ENCODE measurements at regions not wholly inside any gene's neighbourhood (a gene's known extent, or its start where the extent isn't known, plus 50 kb on each side); places are given as distances from the start of the nearest gene placed in this dataset.

DNA sequence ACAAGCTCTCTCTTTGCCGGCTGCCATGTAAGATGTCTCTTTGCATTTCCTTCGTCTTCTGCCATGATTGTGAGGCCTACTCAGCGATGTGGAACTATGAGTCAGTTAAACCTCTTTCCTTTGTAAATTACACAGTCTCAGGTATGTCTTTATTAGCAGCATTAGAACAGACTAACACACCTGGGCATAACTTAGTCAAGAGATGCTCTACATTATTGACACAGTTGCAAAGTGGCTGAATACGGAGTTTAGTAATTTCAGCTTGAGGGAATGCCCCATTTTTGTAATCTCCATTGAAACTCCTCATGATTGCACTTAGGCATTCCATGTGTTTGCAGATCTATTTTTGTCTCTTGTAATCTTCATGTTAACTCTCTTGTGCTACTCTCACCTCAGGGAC, 299.5 kb upstream of the HAND2 start:
- no peak overlapping the region for H3K9ac ChIP-seq (ENCODE audit: low read length)
- no peak overlapping the region for H3K4me2 ChIP-seq (ENCODE audit: low read length)
- no peaks in the 10 kb centered on the region for H3K9me2 ChIP-seq (replicated peaks; ENCODE audit: low read length)
- TF ChIP-seq EZH2 (IDR thresholded peaks at IDR 0.05; ENCODE audit: low read length, unreplicated experiment) (no peak), EZH2phosphoT487 (IDR thresholded peaks at IDR 0.05; ENCODE audit: borderline replicate concordance, low read length) (no peak)
- TF ChIP-seq, protein P1, sequence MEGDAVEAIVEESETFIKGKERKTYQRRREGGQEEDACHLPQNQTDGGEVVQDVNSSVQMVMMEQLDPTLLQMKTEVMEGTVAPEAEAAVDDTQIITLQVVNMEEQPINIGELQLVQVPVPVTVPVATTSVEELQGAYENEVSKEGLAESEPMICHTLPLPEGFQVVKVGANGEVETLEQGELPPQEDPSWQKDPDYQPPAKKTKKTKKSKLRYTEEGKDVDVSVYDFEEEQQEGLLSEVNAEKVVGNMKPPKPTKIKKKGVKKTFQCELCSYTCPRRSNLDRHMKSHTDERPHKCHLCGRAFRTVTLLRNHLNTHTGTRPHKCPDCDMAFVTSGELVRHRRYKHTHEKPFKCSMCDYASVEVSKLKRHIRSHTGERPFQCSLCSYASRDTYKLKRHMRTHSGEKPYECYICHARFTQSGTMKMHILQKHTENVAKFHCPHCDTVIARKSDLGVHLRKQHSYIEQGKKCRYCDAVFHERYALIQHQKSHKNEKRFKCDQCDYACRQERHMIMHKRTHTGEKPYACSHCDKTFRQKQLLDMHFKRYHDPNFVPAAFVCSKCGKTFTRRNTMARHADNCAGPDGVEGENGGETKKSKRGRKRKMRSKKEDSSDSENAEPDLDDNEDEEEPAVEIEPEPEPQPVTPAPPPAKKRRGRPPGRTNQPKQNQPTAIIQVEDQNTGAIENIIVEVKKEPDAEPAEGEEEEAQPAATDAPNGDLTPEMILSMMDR (conservative IDR thresholded peaks at IDR 0.05; ENCODE audit: low read depth, low read length): no peak
- no peak for DNase-seq
- no peak overlapping the region for H2AFZ ChIP-seq (ENCODE audit: low read length)
- no peak overlapping the region for H3K27ac ChIP-seq (ENCODE audit: low read length)
- H3K9me3 ChIP-seq (ENCODE audit: low read length): no peaks in the 10 kb centered on the region
- 0 out of 2 replicates have a peak, but pooled peaks cover 5% of the 10 kb centered on the region for H3K27me3 ChIP-seq (ENCODE audit: low read length)
- no peaks in the 10 kb centered on the region for H3F3A ChIP-seq (ENCODE audit: low read length, unreplicated experiment)
- no peak overlapping the region for H3K4me3 ChIP-seq (ENCODE audit: low read length)
- no TSS peak for BruUV-seq (replicated peaks)
- intact Hi-C loops (cut with micrococcal nuclease): no loop called here
- H3K79me2 ChIP-seq (ENCODE audit: low read length): no peaks in the 10 kb centered on the region
- ChIA-PET POLR2A (ENCODE audit: unreplicated experiment) (no interaction called here), CTCF (no interaction called here)
- no peaks in the 10 kb centered on the region for H4K20me1 ChIP-seq (ENCODE audit: low read length)
- H3K36me3 ChIP-seq (ENCODE audit: low read depth, low read length): no peaks in the 10 kb centered on the region
- ATAC-seq: no peak
- no peaks in the 10 kb centered on the region for H3K4me1 ChIP-seq (ENCODE audit: insufficient read depth, low read length)

DNA sequence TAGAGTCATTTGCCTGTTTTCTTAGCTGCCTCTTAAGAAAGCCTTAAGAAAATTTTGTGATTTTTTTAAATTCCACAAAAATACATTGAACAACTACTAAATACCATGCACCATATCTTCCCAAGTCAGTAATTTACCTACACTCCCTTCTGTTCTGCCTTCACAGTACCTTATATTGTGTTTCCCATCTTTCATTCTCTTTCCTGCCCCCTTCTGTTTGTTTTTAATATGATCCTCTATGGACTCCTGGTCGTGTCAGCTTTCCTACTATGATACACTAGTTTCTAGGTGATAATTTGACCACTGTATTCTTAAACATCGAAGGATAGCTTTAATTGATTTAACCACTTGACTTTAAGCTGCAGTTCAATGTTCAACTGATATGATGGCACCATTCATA, 297.7 kb upstream of the HAND2 start:
- Histone ChIP-seq H3K9ac (ENCODE audit: low read length) (no peak overlapping the region), H3K4me2 (ENCODE audit: low read length) (no peak overlapping the region), H3K9me3 (ENCODE audit: low read length) (no peaks in the 10 kb centered on the region), H3K9me2 (replicated peaks; ENCODE audit: low read length) (no peaks in the 10 kb centered on the region), H3K27ac (ENCODE audit: low read length) (no peak overlapping the region), H3F3A (ENCODE audit: low read length, unreplicated experiment) (no peaks in the 10 kb centered on the region), H3K79me2 (ENCODE audit: low read length) (no peaks in the 10 kb centered on the region), H3K27me3 (ENCODE audit: low read length) (peaks cover 18% of the 10 kb centered on the region), H4K20me1 (ENCODE audit: low read length) (no peaks in the 10 kb centered on the region), H3K36me3 (ENCODE audit: low read depth, low read length) (no peaks in the 10 kb centered on the region), H2AFZ (ENCODE audit: low read length) (no peak overlapping the region), H3K4me1 (ENCODE audit: insufficient read depth, low read length) (no peaks in the 10 kb centered on the region), H3K4me3 (ENCODE audit: low read length) (no peak overlapping the region)
- DNase-seq (no peak), ATAC-seq (no peak)
- no TSS peak for BruUV-seq (replicated peaks)
- POLR2A ChIA-PET (ENCODE audit: unreplicated experiment): no interaction called here
- TF ChIP-seq EZH2 (IDR thresholded peaks at IDR 0.05; ENCODE audit: low read length, unreplicated experiment): no peak
- intact Hi-C loops (cut with micrococcal nuclease): no loop called here
- CTCF ChIA-PET: no interaction called here

DNA sequence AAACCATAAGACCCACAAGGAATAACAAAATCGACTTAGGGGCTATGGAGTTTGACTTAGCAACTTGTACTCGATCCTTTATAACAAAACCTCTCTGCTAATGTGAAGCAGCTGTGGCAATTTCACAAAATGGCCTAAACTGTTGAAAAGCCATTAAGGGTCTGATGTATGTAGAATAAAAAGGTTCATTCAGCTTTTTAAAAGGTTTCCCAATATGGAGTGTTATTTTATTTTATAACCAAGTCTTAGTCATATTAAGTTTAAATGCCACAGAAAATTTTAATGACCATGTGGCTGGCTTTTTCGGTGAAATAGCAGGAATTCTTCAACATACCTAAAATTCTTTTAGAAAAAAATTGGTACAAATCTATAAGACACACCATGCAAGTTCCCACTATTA, 291.8 kb upstream of the HAND2 start:
- no peaks in the 10 kb centered on the region for H4K20me1 ChIP-seq (ENCODE audit: low read length)
- CTCF ChIA-PET: no interaction called here
- peaks cover 26% of the 10 kb centered on the region for H3K27me3 ChIP-seq (ENCODE audit: low read length)
- no TSS peak for BruUV-seq (replicated peaks)
- ATAC-seq: no peak
- H3K9me2 ChIP-seq (replicated peaks; ENCODE audit: low read length): no peaks in the 10 kb centered on the region
- no peak overlapping the region for H3K4me2 ChIP-seq (ENCODE audit: low read length)
- no peaks in the 10 kb centered on the region for H3K9me3 ChIP-seq (ENCODE audit: low read length)
- no peak overlapping the region for H3K9ac ChIP-seq (ENCODE audit: low read length)
- no peaks in the 10 kb centered on the region for H3K36me3 ChIP-seq (ENCODE audit: low read depth, low read length)
- no peak overlapping the region for H3K4me3 ChIP-seq (ENCODE audit: low read length)
- no peak for DNase-seq
- POLR2A ChIA-PET (ENCODE audit: unreplicated experiment): no interaction called here
- H3K4me1 ChIP-seq (ENCODE audit: insufficient read depth, low read length): no peaks in the 10 kb centered on the region
- intact Hi-C loops (cut with micrococcal nuclease): no loop called here
- no peaks in the 10 kb centered on the region for H3K79me2 ChIP-seq (ENCODE audit: low read length)
- H3F3A ChIP-seq (ENCODE audit: low read length, unreplicated experiment): no peaks in the 10 kb centered on the region
- H3K27ac ChIP-seq (ENCODE audit: low read length): no peak overlapping the region
- no peak overlapping the region for H2AFZ ChIP-seq (ENCODE audit: low read length)
- TF ChIP-seq EZH2 (IDR thresholded peaks at IDR 0.05; ENCODE audit: low read length, unreplicated experiment): no peak
- TF ChIP-seq, protein P1 (conservative IDR thresholded peaks at IDR 0.05; ENCODE audit: low read depth, low read length): no peak
- TF ChIP-seq EZH2phosphoT487 (IDR thresholded peaks at IDR 0.05; ENCODE audit: borderline replicate concordance, low read length): no peak

All from PC-3 (cell line).